ENCODE measurements at regions not wholly inside any gene's neighbourhood (a gene's known extent, or its start where the extent isn't known, plus 50 kb on each side); places are given as distances from the start of the nearest gene placed in this dataset.

- DNase-seq (ENCODE audit: low read depth in 2 of 2) = no peak
Observed at GRCh38 chr2:181114021-181114420, 133.6 kb downstream of the UBE2E3 start.

GRCh38 chr2:181116261-181116660, 135.9 kb downstream of the UBE2E3 start:
- no peak for DNase-seq (ENCODE audit: low read depth in 2 of 2)

GRCh38 chr2:181117206-181117925, 137.0 kb downstream of the UBE2E3 start:
- no peak for DNase-seq (ENCODE audit: low read depth in 2 of 2)

GRCh38 chr2:181120625-181121024, 140.2 kb downstream of the UBE2E3 start:
- no peak for DNase-seq (ENCODE audit: low read depth in 2 of 2)

GRCh38 chr2:181121996-181122395, 141.6 kb downstream of the UBE2E3 start:
- DNase-seq (ENCODE audit: low read depth in 2 of 2) = no peak

GRCh38 chr2:181122601-181123000, 142.2 kb downstream of the UBE2E3 start:
- DNase-seq (ENCODE audit: low read depth in 2 of 2) = no peak

GRCh38 chr2:181123798-181124231, 143.4 kb downstream of the UBE2E3 start:
- DNase-seq (ENCODE audit: low read depth in 2 of 2) = no peak

GRCh38 chr2:181124497-181124896, 144.1 kb downstream of the UBE2E3 start:
- no peak for DNase-seq (ENCODE audit: low read depth in 2 of 2)

GRCh38 chr2:181125359-181125758, 145.0 kb downstream of the UBE2E3 start:
- no peak for DNase-seq (ENCODE audit: low read depth in 2 of 2)

GRCh38 chr2:181126311-181126868, 146.0 kb downstream of the UBE2E3 start:
- DNase-seq (ENCODE audit: low read depth in 2 of 2) = no peak

GRCh38 chr2:181128199-181128598, 147.8 kb downstream of the UBE2E3 start:
- DNase-seq (ENCODE audit: low read depth in 2 of 2) = no peak

GRCh38 chr2:181129364-181130056, 149.1 kb downstream of the UBE2E3 start:
- no peak for DNase-seq (ENCODE audit: low read depth in 2 of 2)

GRCh38 chr2:181130686-181131085, 150.3 kb downstream of the UBE2E3 start:
- no peak for DNase-seq (ENCODE audit: low read depth in 2 of 2)

GRCh38 chr2:181131584-181131983, 151.2 kb downstream of the UBE2E3 start:
- DNase-seq (ENCODE audit: low read depth in 2 of 2) = no peak

GRCh38 chr2:181138816-181139215, 158.4 kb downstream of the UBE2E3 start:
- DNase-seq (ENCODE audit: low read depth in 2 of 2) = no peak

- no peak for DNase-seq (ENCODE audit: low read depth in 2 of 2)
Observed at GRCh38 chr2:181139831-181140230, 159.4 kb downstream of the UBE2E3 start.

GRCh38 chr2:181140414-181140813, 160.0 kb downstream of the UBE2E3 start:
- DNase-seq (ENCODE audit: low read depth in 2 of 2) = no peak

GRCh38 chr2:181140928-181141327, 160.5 kb downstream of the UBE2E3 start:
- no peak for DNase-seq (ENCODE audit: low read depth in 2 of 2)

- no peak for DNase-seq (ENCODE audit: low read depth in 2 of 2)
Observed at GRCh38 chr2:181141676-181142075, 161.3 kb downstream of the UBE2E3 start.

GRCh38 chr2:181142514-181142913, 162.1 kb downstream of the UBE2E3 start:
- DNase-seq (ENCODE audit: low read depth in 2 of 2) = no peak

GRCh38 chr2:181143790-181144300, 163.4 kb downstream of the UBE2E3 start:
- DNase-seq (ENCODE audit: low read depth in 2 of 2) = no peak

GRCh38 chr2:181145645-181146044, 165.2 kb downstream of the UBE2E3 start:
- no peak for DNase-seq (ENCODE audit: low read depth in 2 of 2)

GRCh38 chr2:181146171-181146570, 165.8 kb downstream of the UBE2E3 start:
- DNase-seq (ENCODE audit: low read depth in 2 of 2) = no peak

Data from activated CD4-positive, alpha-beta T cell treated with anti-CD3 and anti-CD28 coated beads for 24 hours (primary cell).